ENCODE measurements at regions not wholly inside any gene's neighbourhood (a gene's known extent, or its start where the extent isn't known, plus 50 kb on each side); places are given as distances from the start of the nearest gene placed in this dataset.

DNA sequence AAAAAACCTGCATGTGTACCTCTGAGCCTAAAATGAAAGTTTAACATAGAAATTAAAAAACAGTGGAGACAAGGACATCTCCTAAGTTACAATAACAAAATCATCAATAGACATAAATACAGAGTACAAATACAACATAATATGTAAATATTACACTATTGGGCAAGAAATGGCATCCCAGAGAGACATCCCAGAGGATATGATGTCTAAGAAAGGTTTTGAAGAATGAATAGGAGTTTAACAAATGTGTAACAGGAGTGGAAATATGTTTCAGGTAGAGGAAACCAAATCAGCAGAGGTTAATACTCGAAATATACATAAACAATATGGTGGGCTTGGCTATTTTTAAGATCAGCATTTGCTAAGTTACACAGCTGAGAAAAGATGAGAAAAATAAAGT lies 447.7 kb upstream of the MAF start:
- no peak for TF ChIP-seq CTCF (IDR thresholded peaks at IDR 0.05; ENCODE audit: extremely low read depth in 1 of 2, insufficient read depth in 1 of 2, low read depth in 1 of 2, low read length in 2 of 2)
- TF ChIP-seq POLR2A (IDR thresholded peaks at IDR 0.05; ENCODE audit: low read depth, low read length) = no peak
- no peak for TF ChIP-seq POLR2AphosphoS5 (IDR thresholded peaks at IDR 0.05; ENCODE audit: insufficient read depth, low read depth, low read length)
- TF ChIP-seq, protein P1, sequence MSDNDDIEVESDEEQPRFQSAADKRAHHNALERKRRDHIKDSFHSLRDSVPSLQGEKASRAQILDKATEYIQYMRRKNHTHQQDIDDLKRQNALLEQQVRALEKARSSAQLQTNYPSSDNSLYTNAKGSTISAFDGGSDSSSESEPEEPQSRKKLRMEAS (IDR thresholded peaks at IDR 0.05; ENCODE audit: insufficient read depth, insufficient read length) = no peak

Measured in endothelial cell of umbilical vein (primary cell).